ENCODE measurements at regions not wholly inside any gene's neighbourhood (a gene's known extent, or its start where the extent isn't known, plus 50 kb on each side); places are given as distances from the start of the nearest gene placed in this dataset.
"Not testable (repeated sequence)": the region's sequence is repeated elsewhere in the genome, so short reads cannot be mapped to it uniquely, and the experiment has no call there.

- no peak overlapping the region for H3K4me3 Mint-ChIP-seq
- no peaks in the 10 kb centered on the region for H3K36me3 Mint-ChIP-seq
- DNase-seq, result no peak
- H3K9me3 Mint-ChIP-seq, result peaks cover 2% of the 10 kb centered on the region
- CTCF ChIA-PET, result no interaction called here
- H3K27ac Mint-ChIP-seq, result no peak overlapping the region
- no peaks in the 10 kb centered on the region for H3K27me3 Mint-ChIP-seq
- H3K4me1 Mint-ChIP-seq, result no peaks in the 10 kb centered on the region
These were observed 147.7 kb upstream of the IVNS1ABP start for GRCh38 chr1:185464777-185465176.

GRCh38 chr1:185463433-185463832 lies 146.4 kb upstream of the IVNS1ABP start:
- H3K4me3 Mint-ChIP-seq, result no peak overlapping the region
- no peaks in the 10 kb centered on the region for H3K27me3 Mint-ChIP-seq
- CTCF ChIA-PET, result no interaction called here
- H3K4me1 Mint-ChIP-seq, result no peaks in the 10 kb centered on the region
- no peak overlapping the region for H3K27ac Mint-ChIP-seq
- H3K36me3 Mint-ChIP-seq, result no peaks in the 10 kb centered on the region
- no peak for DNase-seq
- peaks cover 2% of the 10 kb centered on the region for H3K9me3 Mint-ChIP-seq

- Mint-ChIP-seq H3K27ac (no peak overlapping the region), H3K9me3 (peaks cover 2% of the 10 kb centered on the region), H3K27me3 (no peaks in the 10 kb centered on the region), H3K36me3 (no peaks in the 10 kb centered on the region), H3K4me1 (no peaks in the 10 kb centered on the region), H3K4me3 (no peak overlapping the region)
- CTCF ChIA-PET, result no interaction called here
- DNase-seq, result no peak
These were observed 146.0 kb upstream of the IVNS1ABP start for GRCh38 chr1:185463011-185463410.

GRCh38 chr1:185460723-185461122 lies 143.7 kb upstream of the IVNS1ABP start:
- H3K27ac Mint-ChIP-seq, DNase-seq, H3K4me1 Mint-ChIP-seq, H3K36me3 Mint-ChIP-seq, H3K4me3 Mint-ChIP-seq, CTCF ChIA-PET, H3K9me3 Mint-ChIP-seq, H3K27me3 Mint-ChIP-seq: not testable (repeated sequence)

- Mint-ChIP-seq H3K36me3 (no peaks in the 10 kb centered on the region), H3K27me3 (no peaks in the 10 kb centered on the region), H3K9me3 (peaks cover 2% of the 10 kb centered on the region), H3K27ac (no peak overlapping the region), H3K4me3 (no peak overlapping the region), H3K4me1 (no peaks in the 10 kb centered on the region)
- no peak for DNase-seq
- CTCF ChIA-PET, result no interaction called here
These were observed 142.1 kb upstream of the IVNS1ABP start for GRCh38 chr1:185459141-185459540.

GRCh38 chr1:185458670-185459069 lies 141.6 kb upstream of the IVNS1ABP start:
- no peak overlapping the region for H3K27ac Mint-ChIP-seq
- CTCF ChIA-PET, result no interaction called here
- DNase-seq, result no peak
- no peaks in the 10 kb centered on the region for H3K27me3 Mint-ChIP-seq
- peaks cover 2% of the 10 kb centered on the region for H3K9me3 Mint-ChIP-seq
- H3K36me3 Mint-ChIP-seq, result no peaks in the 10 kb centered on the region
- no peak overlapping the region for H3K4me3 Mint-ChIP-seq
- H3K4me1 Mint-ChIP-seq, result no peaks in the 10 kb centered on the region

- no peaks in the 10 kb centered on the region for H3K27me3 Mint-ChIP-seq
- DNase-seq, result no peak
- no peak overlapping the region for H3K4me3 Mint-ChIP-seq
- no peaks in the 10 kb centered on the region for H3K36me3 Mint-ChIP-seq
- CTCF ChIA-PET, result no interaction called here
- no peaks in the 10 kb centered on the region for H3K9me3 Mint-ChIP-seq
- H3K27ac Mint-ChIP-seq, result no peak overlapping the region
- H3K4me1 Mint-ChIP-seq, result no peaks in the 10 kb centered on the region
These were observed 136.6 kb upstream of the IVNS1ABP start for GRCh38 chr1:185453496-185454192.

GRCh38 chr1:185450917-185451316 lies 133.9 kb upstream of the IVNS1ABP start:
- H3K36me3 Mint-ChIP-seq, result no peaks in the 10 kb centered on the region
- no peaks in the 10 kb centered on the region for H3K27me3 Mint-ChIP-seq
- H3K4me3 Mint-ChIP-seq, result no peak overlapping the region
- no peaks in the 10 kb centered on the region for H3K4me1 Mint-ChIP-seq
- no peak for DNase-seq
- no peak overlapping the region for H3K27ac Mint-ChIP-seq
- CTCF ChIA-PET, result interaction anchor here (1.3 to 1.6 kb wide), 2 partner anchors 8 to 20 kb away, joined by 3 read pairs; no protein-coding TSS in a partner anchor
- no peaks in the 10 kb centered on the region for H3K9me3 Mint-ChIP-seq

- Mint-ChIP-seq H3K4me3 (no peak overlapping the region), H3K4me1 (no peaks in the 10 kb centered on the region), H3K27me3 (no peaks in the 10 kb centered on the region), H3K9me3 (no peaks in the 10 kb centered on the region), H3K36me3 (no peaks in the 10 kb centered on the region), H3K27ac (no peak overlapping the region)
- DNase-seq, result no peak
- CTCF ChIA-PET, result no interaction called here
These were observed 133.2 kb upstream of the IVNS1ABP start for GRCh38 chr1:185450060-185450788.

- Mint-ChIP-seq H3K9me3 (no peaks in the 10 kb centered on the region), H3K36me3 (no peaks in the 10 kb centered on the region), H3K4me3 (no peak overlapping the region), H3K4me1 (no peaks in the 10 kb centered on the region), H3K27ac (no peak overlapping the region), H3K27me3 (no peaks in the 10 kb centered on the region)
- DNase-seq, result no peak
- CTCF ChIA-PET, result no interaction called here
These were observed 132.5 kb upstream of the IVNS1ABP start for GRCh38 chr1:185449378-185450059.

- Mint-ChIP-seq H3K4me3 (no peak overlapping the region), H3K27ac (no peak overlapping the region), H3K4me1 (no peaks in the 10 kb centered on the region), H3K27me3 (no peaks in the 10 kb centered on the region), H3K36me3 (no peaks in the 10 kb centered on the region), H3K9me3 (no peaks in the 10 kb centered on the region)
- no peak for DNase-seq
- CTCF ChIA-PET, result no interaction called here
These were observed 131.6 kb upstream of the IVNS1ABP start for GRCh38 chr1:185448591-185449186.

- Mint-ChIP-seq H3K27ac (no peak overlapping the region), H3K4me1 (peaks cover 9% of the 10 kb centered on the region), H3K36me3 (peaks cover under 1% of the 10 kb centered on the region), H3K4me3 (no peak overlapping the region), H3K27me3 (no peaks in the 10 kb centered on the region), H3K9me3 (no peaks in the 10 kb centered on the region)
- no peak for DNase-seq
- CTCF ChIA-PET, result interaction anchor here (0.9 kb wide), 1 partner anchor 114 kb away, joined by 3 read pairs; no protein-coding TSS in a partner anchor
These were observed 129.1 kb upstream of the IVNS1ABP start for GRCh38 chr1:185446131-185446530.

GRCh38 chr1:185445594-185445993 lies 128.6 kb upstream of the IVNS1ABP start:
- no peak overlapping the region for H3K4me3 Mint-ChIP-seq
- CTCF ChIA-PET, result interaction anchor here (0.9 to 1.5 kb wide), 2 partner anchors 114 to 150 kb away, joined by 3 to 5 read pairs; no protein-coding TSS in a partner anchor

GRCh38 chr1:185444676-185445075 lies 127.6 kb upstream of the IVNS1ABP start:
- CTCF ChIA-PET, result interaction anchor here (1.5 kb wide), 1 partner anchor 151 kb away, joined by 5 read pairs; no protein-coding TSS in a partner anchor
- Mint-ChIP-seq H3K4me3 (no peak overlapping the region), H3K4me1 (peaks cover 13% of the 10 kb centered on the region), H3K36me3 (peaks cover 3% of the 10 kb centered on the region), H3K27me3 (no peaks in the 10 kb centered on the region), H3K9me3 (no peaks in the 10 kb centered on the region), H3K27ac (no peak overlapping the region)
- no peak for DNase-seq

More at GRCh38 chr1:185445594-185445993, 128.6 kb upstream of the IVNS1ABP start:
- Mint-ChIP-seq H3K27ac (no peak overlapping the region), H3K4me1 (peaks cover 13% of the 10 kb centered on the region), H3K9me3 (no peaks in the 10 kb centered on the region), H3K36me3 (peaks cover 3% of the 10 kb centered on the region), H3K27me3 (no peaks in the 10 kb centered on the region)
- no peak for DNase-seq

All from activated naive CD4-positive, alpha-beta T cell treated with anti-CD3 and anti-CD28 coated beads, Interleukin-2, amount 10 ng/mL, durations not matched to agents 7 days and 5 days (primary cell).